ENCODE measurements at regions not wholly inside any gene's neighbourhood (a gene's known extent, or its start where the extent isn't known, plus 50 kb on each side); places are given as distances from the start of the nearest gene placed in this dataset.

GRCh38 chr3:106167728-106168127 lies 298.9 kb upstream of the CBLB start:
- Histone ChIP-seq H3K27me3 (no peaks in the 10 kb centered on the region), H3K4me3 (no peak overlapping the region), H3K27ac (no peak overlapping the region), H3K4me1 (no peaks in the 10 kb centered on the region), H3K36me3 (no peaks in the 10 kb centered on the region), H3K9me3 (peaks cover 0 to 5% (median 0%) of the 10 kb centered on the region in 4 donors)
- DNase-seq (ENCODE audit: low spot score in 2 of 2) = no peak
- 91 to 94% methylated on average over 8 of the region's 8 CpGs for WGBS, 2 donors
- TF ChIP-seq POLR2A (IDR thresholded peaks at IDR 0.05) (no peak), EP300 (IDR thresholded peaks at IDR 0.05) (no peak), CTCF (IDR thresholded peaks at IDR 0.05) (no peak)

GRCh38 chr3:106168962-106169750 lies 300.3 kb upstream of the CBLB start:
- H3K4me3 ChIP-seq = no peak overlapping the region
- no peaks in the 10 kb centered on the region for H3K9me3 ChIP-seq
- 77% methylated on average over 5 of the region's 5 CpGs for WGBS, 2 donors
- no peaks in the 10 kb centered on the region for H3K4me1 ChIP-seq
- no peak overlapping the region for H3K27ac ChIP-seq
- no peak for DNase-seq (ENCODE audit: low spot score in 2 of 2)
- no peak for TF ChIP-seq POLR2A (IDR thresholded peaks at IDR 0.05)
- no peak for TF ChIP-seq CTCF (IDR thresholded peaks at IDR 0.05)
- no peak for TF ChIP-seq EP300 (IDR thresholded peaks at IDR 0.05)
- no peaks in the 10 kb centered on the region for H3K36me3 ChIP-seq
- no peaks in the 10 kb centered on the region for H3K27me3 ChIP-seq

- no peak for DNase-seq (ENCODE audit: low spot score in 2 of 2)
- Histone ChIP-seq H3K4me1 (no peaks in the 10 kb centered on the region), H3K4me3 (no peak overlapping the region), H3K36me3 (no peaks in the 10 kb centered on the region), H3K27me3 (no peaks in the 10 kb centered on the region), H3K9me3 (no peaks in the 10 kb centered on the region), H3K27ac (no peak overlapping the region)
- TF ChIP-seq POLR2A (IDR thresholded peaks at IDR 0.05) (no peak), CTCF (IDR thresholded peaks at IDR 0.05) (no peak), EP300 (IDR thresholded peaks at IDR 0.05) (no peak)
- 85 to 94% methylated on average over 1 of the region's 1 CpG for WGBS, 2 donors
Observed at GRCh38 chr3:106170636-106171035, 301.8 kb upstream of the CBLB start.

GRCh38 chr3:106172101-106172500 lies 303.3 kb upstream of the CBLB start:
- Histone ChIP-seq H3K27ac (no peak overlapping the region), H3K27me3 (no peaks in the 10 kb centered on the region), H3K4me1 (peaks cover 0 to 8% (median 0%) of the 10 kb centered on the region in 4 donors), H3K4me3 (no peak overlapping the region), H3K36me3 (no peaks in the 10 kb centered on the region), H3K9me3 (no peaks in the 10 kb centered on the region)
- WGBS, 2 donors = 83 to 85% methylated on average over 4 of the region's 4 CpGs
- no peak for DNase-seq (ENCODE audit: low spot score in 2 of 2)
- TF ChIP-seq CTCF (IDR thresholded peaks at IDR 0.05) (no peak), POLR2A (IDR thresholded peaks at IDR 0.05) (no peak), EP300 (IDR thresholded peaks at IDR 0.05) (no peak)

- no peaks in the 10 kb centered on the region for H3K27me3 ChIP-seq
- H3K27ac ChIP-seq = no peak overlapping the region
- no peaks in the 10 kb centered on the region for H3K36me3 ChIP-seq
- 70 to 78% methylated on average over 1 of the region's 1 CpG for WGBS, 2 donors
- TF ChIP-seq CTCF (IDR thresholded peaks at IDR 0.05) (no peak), EP300 (IDR thresholded peaks at IDR 0.05) (no peak), POLR2A (IDR thresholded peaks at IDR 0.05) (no peak)
- no peak for DNase-seq (ENCODE audit: low spot score in 2 of 2)
- peaks cover 0 to 8% (median 0%) of the 10 kb centered on the region in 4 donors for H3K4me1 ChIP-seq
- H3K9me3 ChIP-seq = no peaks in the 10 kb centered on the region
- no peak overlapping the region for H3K4me3 ChIP-seq
Observed at GRCh38 chr3:106172780-106173179, 304.0 kb upstream of the CBLB start.
